Bronchial epithelial cell (primary cell): ENCODE measurements at regions not wholly inside any gene's neighbourhood (a gene's known extent, or its start where the extent isn't known, plus 50 kb on each side); places are given as distances from the start of the nearest gene placed in this dataset.

ENCODE experiments used
- DNase-seq: peaks from one replicate; pipeline ENCODE4 v3.0.0-alpha.2; 2010; ENCODE audit warnings: low read depth
- FAIRE-seq: peaks from 2 replicates; lab custom pipeline; 2011; peaks lifted over from hg19 to GRCh38; lab: Jason Lieb, UNC
- H3K27me3 ChIP-seq: 2 replicates; pipeline ENCODE4 v1.5.1; 2011; ENCODE audit warnings: low read length; ENCODE audit not compliant: control insufficient read depth, insufficient read depth
- H3K36me3 ChIP-seq: 2 replicates; pipeline ENCODE4 v1.5.1; 2011; ENCODE audit warnings: low read length; ENCODE audit not compliant: control insufficient read depth, insufficient read depth
- H3K4me3 ChIP-seq: 2 replicates; pipeline ENCODE4 v1.5.1; 2011; ENCODE audit warnings: mild to moderate bottlenecking, low read depth, low read length, control low read depth
- TF ChIP-seq, protein P1 (sequence below): IDR thresholded peaks from 2 replicates; pipeline ENCODE4 v1.5.1; 2011; ENCODE audit warnings: mild to moderate bottlenecking, moderate library complexity, low read length, control low read depth, inconsistent platforms; ENCODE audit not compliant: insufficient read depth, severe bottlenecking

DNA sequence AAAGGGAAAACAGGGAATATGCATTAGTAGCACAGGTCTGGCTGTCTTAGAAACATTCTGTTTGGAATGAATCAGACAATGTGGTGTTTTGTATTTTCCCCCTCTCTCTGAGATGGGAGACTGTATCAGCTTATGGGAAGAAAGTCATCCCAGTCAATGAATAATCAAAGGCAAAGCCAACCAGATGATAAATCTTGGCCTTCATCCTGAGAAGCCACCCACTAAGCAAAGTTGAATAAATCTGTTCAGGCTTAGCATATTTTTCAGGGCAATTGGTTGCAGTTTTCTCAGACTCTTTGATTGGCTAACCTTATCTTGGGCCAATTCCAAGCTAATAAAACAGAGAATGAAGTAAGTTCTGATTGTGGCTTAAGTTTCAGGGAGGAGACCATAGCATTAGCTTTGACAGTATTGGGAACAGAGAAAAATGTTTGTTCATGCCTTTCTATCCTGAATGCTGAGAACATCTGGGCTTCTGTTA, 63.6 kb upstream of the ARL8B start:
- DNase-seq (peak; percentile 16), FAIRE-seq (no peak)
- TF ChIP-seq, protein P1, sequence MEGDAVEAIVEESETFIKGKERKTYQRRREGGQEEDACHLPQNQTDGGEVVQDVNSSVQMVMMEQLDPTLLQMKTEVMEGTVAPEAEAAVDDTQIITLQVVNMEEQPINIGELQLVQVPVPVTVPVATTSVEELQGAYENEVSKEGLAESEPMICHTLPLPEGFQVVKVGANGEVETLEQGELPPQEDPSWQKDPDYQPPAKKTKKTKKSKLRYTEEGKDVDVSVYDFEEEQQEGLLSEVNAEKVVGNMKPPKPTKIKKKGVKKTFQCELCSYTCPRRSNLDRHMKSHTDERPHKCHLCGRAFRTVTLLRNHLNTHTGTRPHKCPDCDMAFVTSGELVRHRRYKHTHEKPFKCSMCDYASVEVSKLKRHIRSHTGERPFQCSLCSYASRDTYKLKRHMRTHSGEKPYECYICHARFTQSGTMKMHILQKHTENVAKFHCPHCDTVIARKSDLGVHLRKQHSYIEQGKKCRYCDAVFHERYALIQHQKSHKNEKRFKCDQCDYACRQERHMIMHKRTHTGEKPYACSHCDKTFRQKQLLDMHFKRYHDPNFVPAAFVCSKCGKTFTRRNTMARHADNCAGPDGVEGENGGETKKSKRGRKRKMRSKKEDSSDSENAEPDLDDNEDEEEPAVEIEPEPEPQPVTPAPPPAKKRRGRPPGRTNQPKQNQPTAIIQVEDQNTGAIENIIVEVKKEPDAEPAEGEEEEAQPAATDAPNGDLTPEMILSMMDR: no peak
- Histone ChIP-seq H3K36me3 (no peaks in the 10 kb centered on the region), H3K27me3 (no peaks in the 10 kb centered on the region), H3K4me3 (no peak overlapping the region)

GRCh38 chr3:5059782-5060181, 62.3 kb upstream of the ARL8B start:
- TF ChIP-seq, protein P1: no peak
- H3K27me3 ChIP-seq: no peaks in the 10 kb centered on the region
- H3K36me3 ChIP-seq: no peaks in the 10 kb centered on the region
- FAIRE-seq (no peak), DNase-seq (no peak)
- H3K4me3 ChIP-seq: no peak overlapping the region

DNA sequence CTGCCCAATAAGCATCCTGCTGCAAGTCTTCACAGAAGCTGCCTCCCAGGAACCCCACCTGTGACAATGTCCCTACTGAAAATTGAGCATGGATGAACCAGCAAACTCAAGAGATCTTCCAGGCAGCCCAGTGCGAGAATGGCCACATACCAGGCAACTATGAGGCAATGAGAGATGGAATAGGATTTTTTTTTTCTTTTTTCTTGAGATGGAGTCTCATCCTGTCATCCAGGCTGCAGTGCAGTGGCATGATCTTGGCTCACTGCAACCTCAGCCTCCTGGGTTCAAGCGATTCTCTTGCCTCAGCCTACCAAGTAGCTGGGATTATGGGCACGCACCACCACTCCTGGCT, 60.9 kb upstream of the ARL8B start:
- H3K36me3 ChIP-seq: no peaks in the 10 kb centered on the region
- no peak overlapping the region for H3K4me3 ChIP-seq
- H3K27me3 ChIP-seq: no peaks in the 10 kb centered on the region
- DNase-seq: no peak
- no peak for FAIRE-seq
- TF ChIP-seq, protein P1: no peak

- DNase-seq (no peak), FAIRE-seq (no peak)
- TF ChIP-seq, protein P1: no peak
Measured at GRCh38 chr3:5063724-5064123, 58.4 kb upstream of the ARL8B start.

DNA sequence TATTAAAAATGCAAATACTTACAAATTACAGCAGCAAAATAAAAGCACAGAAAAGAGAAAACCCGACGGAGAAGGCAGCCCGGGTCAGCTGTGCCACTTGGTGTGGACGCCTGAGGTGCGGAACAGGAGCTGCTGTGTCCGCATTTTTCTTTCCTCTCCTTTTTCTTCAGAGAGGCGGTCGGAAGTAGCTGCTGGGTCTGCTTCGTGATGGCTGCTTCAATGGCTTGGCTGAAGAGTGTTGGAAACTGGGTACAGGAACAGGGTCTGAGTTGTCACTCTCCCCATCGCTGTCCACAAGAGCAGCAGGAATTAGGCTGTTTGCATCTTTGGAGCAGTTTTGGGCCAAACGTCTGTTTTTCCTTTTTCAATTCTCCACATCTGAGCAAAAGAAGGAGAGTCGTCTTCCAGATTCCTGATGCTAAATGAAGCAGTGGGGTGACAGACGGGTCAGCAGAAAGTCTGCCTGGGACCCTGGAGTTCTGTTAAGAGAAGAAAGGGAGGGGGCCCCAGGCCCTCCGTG, 53.5 kb upstream of the ARL8B start:
- DNase-seq (no peak), FAIRE-seq (no peak)
- H3K36me3 ChIP-seq: no peaks in the 10 kb centered on the region
- no peaks in the 10 kb centered on the region for H3K27me3 ChIP-seq
- TF ChIP-seq, protein P1: no peak
- H3K4me3 ChIP-seq: no peak overlapping the region

More at GRCh38 chr3:5063724-5064123, 58.4 kb upstream of the ARL8B start:
- H3K36me3 ChIP-seq: no peaks in the 10 kb centered on the region
- no peaks in the 10 kb centered on the region for H3K27me3 ChIP-seq
- no peak overlapping the region for H3K4me3 ChIP-seq

DNA sequence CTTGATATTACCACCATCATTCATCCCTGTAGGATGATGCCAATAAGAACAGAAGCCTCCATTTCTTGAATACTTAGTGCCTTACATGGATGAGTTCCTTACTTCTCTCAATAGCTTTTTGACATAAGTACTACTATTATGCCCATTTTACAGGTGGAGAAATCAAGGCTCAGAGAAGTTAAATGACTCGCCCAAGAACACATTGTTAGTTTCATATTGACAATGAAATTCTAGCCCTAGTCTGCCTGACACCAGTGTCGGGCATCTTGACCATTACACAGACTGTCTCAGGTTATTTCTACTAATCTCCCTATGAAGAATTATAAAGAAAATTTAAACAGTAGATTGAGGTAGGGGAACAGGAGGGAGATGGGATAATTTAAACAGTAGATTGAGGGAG, 52.5 kb upstream of the ARL8B start:
- no peaks in the 10 kb centered on the region for H3K27me3 ChIP-seq
- H3K4me3 ChIP-seq: no peak overlapping the region
- DNase-seq (no peak), FAIRE-seq (no peak)
- H3K36me3 ChIP-seq: no peaks in the 10 kb centered on the region
- TF ChIP-seq, protein P1: no peak
